ENCODE measurements at regions not wholly inside any gene's neighbourhood (a gene's known extent, or its start where the extent isn't known, plus 50 kb on each side); places are given as distances from the start of the nearest gene placed in this dataset.

GRCh38 chr13:34591129-34591528 lies 350.9 kb upstream of the NBEA start:
- DNase-seq (ENCODE audit: low read depth in 4 of 4, low spot score in 1 of 4) = no peak

- DNase-seq (ENCODE audit: low read depth in 4 of 4, low spot score in 1 of 4) = no peak
Observed at GRCh38 chr13:34591900-34592529, 350.1 kb upstream of the NBEA start.

- DNase-seq (ENCODE audit: low read depth in 4 of 4, low spot score in 1 of 4) = no peak
Observed at GRCh38 chr13:34593658-34594057, 348.4 kb upstream of the NBEA start.

DNA sequence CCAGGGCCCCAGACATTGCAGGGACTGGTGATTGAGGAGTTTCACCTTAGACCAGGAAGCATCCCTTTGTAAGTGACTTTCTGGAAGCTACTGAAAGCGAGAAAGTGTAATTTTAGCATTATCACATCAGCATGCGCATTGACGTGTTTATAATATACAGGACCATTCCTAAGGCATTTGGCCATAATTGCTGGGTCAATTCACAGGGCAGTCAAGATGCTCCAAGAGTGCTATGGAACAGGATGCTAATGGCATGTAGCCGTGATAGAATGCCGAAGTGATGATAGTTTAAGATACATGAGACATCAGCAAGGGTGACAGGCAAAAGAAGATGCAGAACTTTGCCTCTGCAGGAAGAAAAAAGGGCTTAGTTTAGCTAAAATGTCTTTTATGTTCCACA lies 347.6 kb upstream of the NBEA start:
- DNase-seq (ENCODE audit: low read depth in 4 of 4, low spot score in 1 of 4) = no peak

DNA sequence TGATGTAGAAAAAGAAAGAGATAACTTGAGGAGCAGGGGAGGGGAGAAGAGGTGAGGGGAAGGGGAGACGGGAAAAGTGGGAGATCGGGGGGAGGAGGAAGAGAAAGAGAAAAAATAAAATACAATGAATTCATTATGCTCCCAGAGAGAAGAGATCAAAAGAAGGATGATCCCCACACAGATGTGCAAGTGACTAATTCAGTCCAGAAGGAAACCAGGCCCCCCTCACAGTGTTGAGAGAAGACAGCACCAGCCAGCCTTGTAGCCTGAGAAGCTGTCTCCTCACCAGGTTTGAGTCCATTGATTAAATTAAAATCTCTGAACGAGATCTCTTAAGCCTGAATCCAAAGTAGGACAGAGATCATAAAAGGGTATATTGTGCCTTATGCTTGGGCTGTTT lies 333.7 kb upstream of the NBEA start:
- DNase-seq (ENCODE audit: low read depth in 4 of 4, low spot score in 1 of 4) = no peak

DNA sequence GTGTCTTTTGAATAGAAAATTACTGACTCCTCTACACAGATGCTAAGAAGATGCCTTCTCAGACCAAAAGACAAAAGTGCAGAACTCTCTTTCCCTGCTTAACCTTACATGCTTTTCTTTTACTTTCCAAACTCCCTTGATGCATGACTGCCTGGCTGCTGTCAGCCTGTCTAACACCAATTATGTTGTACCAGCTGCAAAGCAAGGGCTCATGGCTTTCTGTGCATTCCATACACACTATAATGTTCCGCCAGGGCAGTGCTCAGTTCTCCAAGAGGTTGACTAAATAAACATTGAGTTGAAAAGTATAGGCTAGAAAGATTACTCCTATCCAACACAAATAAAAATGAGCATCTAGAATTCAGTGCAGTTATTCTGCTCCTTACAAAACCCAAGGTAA lies 330.4 kb upstream of the NBEA start:
- DNase-seq (ENCODE audit: low read depth in 4 of 4, low spot score in 1 of 4) = no peak

- no peak for DNase-seq (ENCODE audit: low read depth in 4 of 4, low spot score in 1 of 4)
Observed at GRCh38 chr13:34617473-34618083, 324.5 kb upstream of the NBEA start.

- no peak for DNase-seq (ENCODE audit: low read depth in 4 of 4, low spot score in 1 of 4)
Observed at GRCh38 chr13:34618654-34619053, 323.4 kb upstream of the NBEA start.

DNA sequence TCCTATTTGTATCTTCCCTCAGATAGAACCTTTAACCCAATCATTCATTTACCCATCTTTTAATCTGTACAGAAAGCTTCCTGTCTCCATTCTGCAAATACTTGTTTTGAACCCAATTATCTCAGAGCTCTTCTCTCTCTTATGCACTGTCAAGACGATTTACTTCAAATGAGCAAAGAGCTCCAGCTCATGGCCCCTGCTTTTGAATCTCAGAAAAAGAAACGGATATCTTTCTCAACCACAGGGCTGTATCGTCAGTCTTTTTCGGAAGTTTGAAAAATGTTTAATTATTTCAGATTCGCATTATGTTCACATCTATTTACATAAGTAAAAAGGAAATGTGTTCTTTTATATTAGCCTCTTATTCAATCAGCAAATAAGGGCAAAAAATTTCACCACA lies 322.7 kb upstream of the NBEA start:
- DNase-seq (ENCODE audit: low read depth in 4 of 4, low spot score in 1 of 4) = no peak

DNA sequence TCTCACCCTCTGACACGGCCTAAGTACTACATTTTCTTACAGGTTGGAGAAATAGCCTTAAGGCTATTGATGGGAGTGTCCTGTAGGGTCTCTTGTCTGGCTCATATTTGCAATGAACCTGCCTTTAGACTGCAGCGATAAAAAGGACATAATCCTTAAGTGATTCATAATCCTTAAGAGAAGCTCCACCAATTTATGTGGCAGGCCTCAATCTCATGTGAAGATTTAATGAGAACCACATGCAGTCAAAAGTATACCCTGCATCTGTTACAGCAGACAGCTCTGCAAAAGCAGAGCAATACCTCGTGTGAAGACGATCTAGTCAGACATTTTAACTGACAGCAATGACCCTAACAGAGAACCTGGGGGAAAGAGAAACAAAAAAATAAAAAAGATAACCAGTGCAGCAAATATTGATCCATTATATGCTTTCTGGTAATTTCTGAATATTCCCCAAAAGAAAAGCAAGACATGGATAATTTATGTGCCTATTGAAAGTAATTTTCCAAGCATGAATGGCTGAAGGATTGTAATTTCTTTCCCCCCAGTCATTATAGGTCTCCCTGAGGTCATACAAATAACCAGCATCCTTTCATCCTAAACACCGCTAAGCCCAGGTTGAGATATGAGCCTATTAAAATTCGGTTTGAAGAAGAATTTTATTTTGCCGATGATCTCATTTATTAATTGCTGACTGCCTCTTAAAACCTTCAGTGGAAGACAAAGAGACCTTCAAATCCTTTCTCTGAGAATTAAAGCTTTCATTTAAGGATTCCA lies 321.8 kb upstream of the NBEA start:
- no peak for DNase-seq (ENCODE audit: low read depth in 4 of 4, low spot score in 1 of 4)

GRCh38 chr13:34620862-34621261 lies 321.2 kb upstream of the NBEA start:
- no peak for DNase-seq (ENCODE audit: low read depth in 4 of 4, low spot score in 1 of 4)

DNA sequence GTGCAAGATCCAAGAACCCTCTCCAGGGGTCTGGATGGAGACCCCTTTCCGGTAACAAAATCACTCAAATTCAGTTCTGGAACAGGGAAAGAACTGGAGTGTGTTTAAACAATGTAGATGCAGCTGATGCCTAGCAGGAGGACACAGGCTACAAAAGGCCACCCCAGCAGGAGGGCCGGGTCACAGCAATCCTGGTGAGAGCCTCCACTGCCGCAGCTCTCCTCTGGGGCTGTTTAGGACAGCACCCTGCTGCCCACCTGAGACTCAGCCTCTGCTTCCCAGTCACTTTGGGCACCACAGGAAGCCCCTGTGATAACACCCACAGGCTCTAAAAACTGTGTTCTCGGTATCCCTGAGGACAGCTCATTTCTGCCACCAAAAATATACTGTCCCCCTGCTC lies 318.7 kb upstream of the NBEA start:
- DNase-seq (ENCODE audit: low read depth in 4 of 4, low spot score in 1 of 4) = no peak

DNA sequence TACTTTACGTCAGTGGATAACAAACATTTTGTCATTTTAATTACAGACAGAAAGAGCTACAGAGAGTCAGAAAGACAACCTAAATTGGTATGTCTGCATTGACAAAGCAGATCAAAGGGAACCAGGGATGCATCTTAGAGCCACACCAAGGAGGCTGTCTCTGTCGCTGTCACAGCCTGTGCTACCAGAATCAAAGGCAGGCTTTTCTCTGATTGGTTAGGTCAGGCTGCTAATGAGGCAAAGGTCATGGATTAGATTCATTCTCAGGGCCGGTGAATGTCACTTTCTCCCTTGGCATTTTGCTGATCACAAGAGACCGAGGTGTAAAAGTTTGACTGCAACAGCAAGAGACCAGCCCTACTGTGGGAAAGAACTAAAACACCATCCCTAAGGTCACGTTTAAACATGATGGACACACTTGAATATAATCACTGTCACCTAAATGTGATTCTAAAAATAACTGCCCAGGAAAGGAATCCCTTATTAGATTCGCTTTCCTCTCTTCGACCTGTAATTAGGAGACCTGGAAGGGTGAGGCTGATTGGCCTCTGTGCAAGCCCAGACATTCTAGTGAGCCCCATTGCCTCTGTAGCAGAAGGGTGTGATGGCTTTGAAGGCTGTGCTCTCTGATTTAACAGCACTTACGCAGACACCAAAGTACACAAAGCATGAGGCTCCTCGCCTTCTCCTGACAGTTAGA lies 314.4 kb upstream of the NBEA start:
- no peak for DNase-seq (ENCODE audit: low read depth in 4 of 4, low spot score in 1 of 4)

- no peak for DNase-seq (ENCODE audit: low read depth in 4 of 4, low spot score in 1 of 4)
Observed at GRCh38 chr13:34628209-34628682, 313.8 kb upstream of the NBEA start.

- no peak for DNase-seq (ENCODE audit: low read depth in 4 of 4, low spot score in 1 of 4)
Observed at GRCh38 chr13:34634448-34634847, 307.6 kb upstream of the NBEA start.

DNA sequence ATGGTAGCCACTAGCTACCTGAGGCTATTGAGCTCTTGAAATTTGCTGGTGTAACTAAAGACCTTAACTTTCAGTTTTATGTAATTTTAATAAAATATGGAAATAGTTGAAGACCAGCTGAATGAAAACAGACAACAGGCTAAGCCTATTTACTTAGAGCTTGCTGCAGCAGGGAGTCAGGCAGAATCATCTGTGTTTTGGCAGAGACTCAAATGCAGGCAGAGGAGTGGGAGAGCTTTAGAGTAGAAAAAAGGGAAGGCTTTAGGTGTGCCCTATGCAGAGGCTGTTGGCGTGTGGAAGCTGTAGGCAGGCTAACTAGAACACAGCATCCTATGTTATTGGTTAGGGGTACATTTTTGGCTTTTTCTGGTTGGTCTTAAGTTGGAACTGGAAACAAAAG lies 304.9 kb upstream of the NBEA start:
- DNase-seq (ENCODE audit: low read depth in 4 of 4, low spot score in 1 of 4) = no peak

GRCh38 chr13:34637636-34638035 lies 304.4 kb upstream of the NBEA start:
- DNase-seq (ENCODE audit: low read depth in 4 of 4, low spot score in 1 of 4) = no peak

DNA sequence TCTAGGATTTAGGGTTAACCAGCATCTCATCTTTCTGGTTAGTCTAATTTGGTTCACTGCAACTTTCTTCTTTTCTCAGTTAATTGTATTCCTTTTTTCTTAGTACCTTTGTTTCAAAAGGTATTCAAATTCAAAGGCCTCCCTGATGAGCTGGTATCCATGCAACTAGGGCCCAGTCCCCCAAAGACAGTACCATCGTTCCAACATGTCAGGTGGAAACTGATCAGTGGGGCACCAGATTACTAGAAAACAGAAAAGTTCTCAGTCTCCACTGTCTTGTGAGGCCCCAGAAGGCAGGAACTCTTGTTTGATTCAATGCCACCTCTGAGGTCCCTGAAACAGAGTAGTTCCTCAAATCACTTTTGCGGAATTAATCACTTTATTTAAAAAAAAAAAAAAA lies 303.2 kb upstream of the NBEA start:
- no peak for DNase-seq (ENCODE audit: low read depth in 4 of 4, low spot score in 1 of 4)

GRCh38 chr13:34640179-34640992 lies 301.7 kb upstream of the NBEA start:
- DNase-seq (ENCODE audit: low read depth in 4 of 4, low spot score in 1 of 4) = no peak

- no peak for DNase-seq (ENCODE audit: low read depth in 4 of 4, low spot score in 1 of 4)
Observed at GRCh38 chr13:34640993-34641330, 301.1 kb upstream of the NBEA start.

Measured in stimulated activated CD4-positive, alpha-beta T cell treated with anti-CD3 and anti-CD28 coated beads, Interleukin-1b, Interleukin-23, amount 100 ng/mL, for 24 hours (primary cell).